ENCODE measurements at regions not wholly inside any gene's neighbourhood (a gene's known extent, or its start where the extent isn't known, plus 50 kb on each side); places are given as distances from the start of the nearest gene placed in this dataset.

GRCh38 chr2:240322231-240322955 lies 113.1 kb upstream of the GPC1 start:
- H2AK5ac ChIP-seq (ENCODE audit: low read depth, low read length): peak overlapping the region; percentile 39; the same call in 1 of the 2 replicates
- no peak overlapping the region for H2BK5ac ChIP-seq (ENCODE audit: low read depth, low read length, poor library complexity, severe bottlenecking)
- H4K91ac ChIP-seq (ENCODE audit: insufficient read depth, low read depth, low read length): no peak overlapping the region
- ChIA-PET POLR2A (ENCODE audit: unreplicated experiment) (no interaction called here), CTCF (no interaction called here)
- TF ChIP-seq FOS (IDR thresholded peaks at IDR 0.05; ENCODE audit: low read depth, low read length) (no peak), CEBPB (IDR thresholded peaks at IDR 0.05; ENCODE audit: low read depth, low read length) (peak; percentile 90)
- H3K27me3 ChIP-seq (ENCODE audit: control insufficient read depth, insufficient read depth, low read length): no peaks in the 10 kb centered on the region
- no peak overlapping the region for H3K14ac ChIP-seq (replicated peaks; ENCODE audit: low read depth, low read length)
- H3K4me1 ChIP-seq (ENCODE audit: control insufficient read depth, insufficient read depth, low read length): peaks cover 11% of the 10 kb centered on the region
- no peak overlapping the region for H3K56ac ChIP-seq (ENCODE audit: extremely low read depth, insufficient read depth, low read length)
- H3K79me1 ChIP-seq (ENCODE audit: low read depth in 1 of 2, low read length in 2 of 2): no peaks in the 10 kb centered on the region
- ATAC-seq (ENCODE audit: low read depth) (peak; percentile 17; the same call in 1 of the 2 replicates), DNase-seq (peak; percentile 55)
- no peak overlapping the region for H3K9ac ChIP-seq (ENCODE audit: low read depth, low read length)
- 90% methylated on average over 18 of the region's 29 CpGs; no CpG with 5 or more reads in 1 of the 2 experiments for WGBS, 2 experiments (ENCODE audit: extremely low coverage in 2 of 2, insufficient read length in 1 of 2)
- no peak overlapping the region for H4K8ac ChIP-seq (ENCODE audit: low read depth in 2 of 2, low read length in 2 of 2)
- no peaks in the 10 kb centered on the region for H3K36me3 ChIP-seq (ENCODE audit: control insufficient read depth, insufficient read depth, low read length)
- H2AK9ac ChIP-seq (replicated peaks; ENCODE audit: low read depth, low read length, poor library complexity): no peak overlapping the region
- peak overlapping the region; percentile 71 for H2AFZ ChIP-seq (replicated peaks; ENCODE audit: low read length, poor library complexity)
- no TSS peak for BruUV-seq (replicated peaks)
- H3K4ac ChIP-seq (ENCODE audit: low read depth, low read length): no peak overlapping the region
- H2BK120ac ChIP-seq (ENCODE audit: low read depth, low read length): peak overlapping the region; percentile 38; the same call in 1 of the 2 replicates
- no peak overlapping the region for H3K4me3 ChIP-seq (ENCODE audit: insufficient read depth, low read depth, low read length)
- H3K9me1 ChIP-seq (ENCODE audit: insufficient read depth, low read length): peaks cover 16% of the 10 kb centered on the region
- dilution Hi-C loops (cut with HindIII; ENCODE audit: low sequenced_read_pairs, unreplicated experiment) (no loop called here), intact Hi-C loops (cut with micrococcal nuclease) (no loop called here), in situ Hi-C loops (cut with MboI; ENCODE audit: low sequenced_read_pairs) (no loop called here)
- H3K23ac ChIP-seq (ENCODE audit: low read depth, low read length): no peak overlapping the region
- H4K5ac ChIP-seq (ENCODE audit: low read depth, low read length): no peak overlapping the region
- H4K20me1 ChIP-seq (ENCODE audit: insufficient read depth, low read length): no peaks in the 10 kb centered on the region; the same call in 1 of the 2 replicates
- H2BK20ac ChIP-seq (ENCODE audit: low read depth, low read length): 0 out of 2 replicates have a peak overlapping the region, but pooled peaks have one; percentile 44
- no peak overlapping the region for H3K18ac ChIP-seq (ENCODE audit: low read depth, low read length)
- no peak overlapping the region for H3K27ac ChIP-seq (ENCODE audit: insufficient read depth, low read length)
- no peak overlapping the region for H3K4me2 ChIP-seq (ENCODE audit: low read depth, low read length)
- H3K9me3 ChIP-seq (ENCODE audit: control insufficient read depth, insufficient read depth, low read length): no peaks in the 10 kb centered on the region
- H2BK15ac ChIP-seq (ENCODE audit: low read depth, low read length): no peak overlapping the region

Measured in IMR-90 (cell line).